Astrocyte (in vitro differentiated cells and primary cell): ENCODE measurements at regions not wholly inside any gene's neighbourhood (a gene's known extent, or its start where the extent isn't known, plus 50 kb on each side); places are given as distances from the start of the nearest gene placed in this dataset.

Source experiments
- DNase-seq: peaks from one replicate; pipeline ENCODE4 v3.0.0-alpha.2; 2010; ENCODE audit warnings: low read depth
- FAIRE-seq: peaks from 2 replicates; lab custom pipeline; 2011; peaks lifted over from hg19 to GRCh38; lab: Jason Lieb, UNC
- H2AFZ ChIP-seq: 2 replicates; pipeline ENCODE4 v1.6.0; 2012; ENCODE audit warnings: low read depth, low read length, inconsistent platforms
- H3K27ac ChIP-seq: 2 replicates; pipeline ENCODE4 v1.5.1; 2011; ENCODE audit warnings: low read depth, low read length, inconsistent platforms
- H3K27me3 ChIP-seq: 2 replicates; pipeline ENCODE4 v1.6.0; 2011; ENCODE audit warnings: low read length, inconsistent platforms; ENCODE audit not compliant: insufficient read depth
- H3K36me3 ChIP-seq: 2 replicates; pipeline ENCODE4 v1.5.1; 2011; ENCODE audit warnings: low read length, inconsistent platforms; ENCODE audit not compliant: insufficient read depth
- H3K4me1 ChIP-seq: 2 replicates; pipeline ENCODE4 v1.5.1; 2011; ENCODE audit warnings: low read length, inconsistent platforms; ENCODE audit not compliant: insufficient read depth
- H3K4me2 ChIP-seq: 2 replicates; pipeline ENCODE4 v1.6.0; 2012; ENCODE audit warnings: low read length, inconsistent platforms
- H3K4me3 ChIP-seq: 2 replicates; pipeline ENCODE4 v1.5.1; 2011; ENCODE audit warnings: low read depth, mild to moderate bottlenecking, low read length, inconsistent platforms; ENCODE audit not compliant: insufficient read depth
- H3K79me2 ChIP-seq: 2 replicates; pipeline ENCODE4 v1.6.0; 2012; ENCODE audit warnings: mild to moderate bottlenecking, low read length, inconsistent platforms; ENCODE audit not compliant: insufficient read depth
- H3K9ac ChIP-seq: 2 replicates; pipeline ENCODE4 v1.6.0; 2012; ENCODE audit warnings: mild to moderate bottlenecking, low read length, inconsistent platforms
- H3K9me3 ChIP-seq: 2 replicates; pipeline ENCODE4 v1.5.1; 2012; ENCODE audit warnings: low read depth, mild to moderate bottlenecking, low read length, inconsistent platforms; ENCODE audit not compliant: insufficient read depth
- H4K20me1 ChIP-seq: 2 replicates; pipeline ENCODE4 v1.6.0; 2012; ENCODE audit warnings: low read length, inconsistent platforms; ENCODE audit not compliant: insufficient read depth
- H3K27ac Mint-ChIP-seq: one replicate; pipeline ENCODE4 v1.8.0; 2021; ENCODE audit warnings: mild to moderate bottlenecking, mixed read lengths; ENCODE audit not compliant: unreplicated experiment
- H3K27me3 Mint-ChIP-seq: one replicate; pipeline ENCODE4 v1.8.0; 2021; ENCODE audit warnings: low read depth, mixed read lengths; ENCODE audit not compliant: unreplicated experiment
- H3K36me3 Mint-ChIP-seq: one replicate; pipeline ENCODE4 v1.8.0; 2021; ENCODE audit warnings: low read depth, mixed read lengths; ENCODE audit not compliant: unreplicated experiment
- H3K4me1 Mint-ChIP-seq: one replicate; pipeline ENCODE4 v1.8.0; 2021; ENCODE audit warnings: low read depth, mixed read lengths; ENCODE audit not compliant: unreplicated experiment
- H3K4me3 Mint-ChIP-seq: one replicate; pipeline ENCODE4 v1.8.0; 2021; ENCODE audit warnings: mild to moderate bottlenecking, moderate library complexity, mixed read lengths; ENCODE audit not compliant: unreplicated experiment
- H3K9me3 Mint-ChIP-seq: one replicate; pipeline ENCODE4 v1.8.0; 2021; ENCODE audit warnings: mild to moderate bottlenecking, mixed read lengths; ENCODE audit not compliant: unreplicated experiment
- EZH2 ChIP-seq: IDR thresholded peaks from 2 replicates; pipeline ENCODE4 v1.6.1; 2012; ENCODE audit warnings: mild to moderate bottlenecking, low read length, inconsistent platforms; ENCODE audit not compliant: insufficient read depth
- TF ChIP-seq, protein P1 (sequence below): IDR thresholded peaks from 2 replicates; pipeline ENCODE4 v1.5.1; 2011; ENCODE audit warnings: low read depth, mild to moderate bottlenecking, inconsistent platforms, low read length, moderate library complexity; ENCODE audit not compliant: insufficient read depth

- H3K9me3 ChIP-seq, result no peaks in the 10 kb centered on the region
Observed at GRCh38 chr5:164728733-164729132, 1223.3 kb downstream of the MAT2B start.

DNA sequence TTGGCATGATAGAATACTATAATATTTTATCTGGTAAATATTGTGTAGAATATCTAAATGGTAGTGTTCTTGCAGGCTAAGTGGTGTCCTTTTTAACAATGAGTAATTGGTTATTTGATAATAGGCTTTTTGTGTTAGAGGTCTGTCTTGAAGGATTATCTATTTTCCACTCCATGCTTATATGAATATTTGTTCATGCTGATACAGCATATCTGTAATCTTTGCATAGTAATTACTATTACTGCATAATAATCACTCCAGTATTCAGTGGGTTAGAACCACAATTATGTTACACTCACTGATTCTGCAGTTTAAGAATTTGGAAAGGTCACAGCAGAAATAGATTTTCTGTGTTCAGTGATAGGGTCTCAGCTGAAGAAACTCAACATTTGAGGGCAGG lies 1229.9 kb downstream of the MAT2B start:
- Mint-ChIP-seq H3K4me1 (no peaks in the 10 kb centered on the region), H3K27ac (no peak overlapping the region), H3K36me3 (no peaks in the 10 kb centered on the region), H3K4me3 (no peak overlapping the region), H3K9me3 (peaks cover 2% of the 10 kb centered on the region), H3K27me3 (no peaks in the 10 kb centered on the region)
- DNase-seq (no peak), FAIRE-seq (no peak)
- no peak overlapping the region for H3K4me2 ChIP-seq
- no peaks in the 10 kb centered on the region for H3K27me3 ChIP-seq
- no peaks in the 10 kb centered on the region for H3K9me3 ChIP-seq
- no peak for TF ChIP-seq EZH2
- TF ChIP-seq, protein P1, sequence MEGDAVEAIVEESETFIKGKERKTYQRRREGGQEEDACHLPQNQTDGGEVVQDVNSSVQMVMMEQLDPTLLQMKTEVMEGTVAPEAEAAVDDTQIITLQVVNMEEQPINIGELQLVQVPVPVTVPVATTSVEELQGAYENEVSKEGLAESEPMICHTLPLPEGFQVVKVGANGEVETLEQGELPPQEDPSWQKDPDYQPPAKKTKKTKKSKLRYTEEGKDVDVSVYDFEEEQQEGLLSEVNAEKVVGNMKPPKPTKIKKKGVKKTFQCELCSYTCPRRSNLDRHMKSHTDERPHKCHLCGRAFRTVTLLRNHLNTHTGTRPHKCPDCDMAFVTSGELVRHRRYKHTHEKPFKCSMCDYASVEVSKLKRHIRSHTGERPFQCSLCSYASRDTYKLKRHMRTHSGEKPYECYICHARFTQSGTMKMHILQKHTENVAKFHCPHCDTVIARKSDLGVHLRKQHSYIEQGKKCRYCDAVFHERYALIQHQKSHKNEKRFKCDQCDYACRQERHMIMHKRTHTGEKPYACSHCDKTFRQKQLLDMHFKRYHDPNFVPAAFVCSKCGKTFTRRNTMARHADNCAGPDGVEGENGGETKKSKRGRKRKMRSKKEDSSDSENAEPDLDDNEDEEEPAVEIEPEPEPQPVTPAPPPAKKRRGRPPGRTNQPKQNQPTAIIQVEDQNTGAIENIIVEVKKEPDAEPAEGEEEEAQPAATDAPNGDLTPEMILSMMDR, result no peak
- H3K9ac ChIP-seq, result no peak overlapping the region
- H3K4me1 ChIP-seq, result no peaks in the 10 kb centered on the region
- no peaks in the 10 kb centered on the region for H3K36me3 ChIP-seq
- H2AFZ ChIP-seq, result no peak overlapping the region
- no peaks in the 10 kb centered on the region for H4K20me1 ChIP-seq
- no peaks in the 10 kb centered on the region for H3K79me2 ChIP-seq
- no peak overlapping the region for H3K4me3 ChIP-seq
- no peak overlapping the region for H3K27ac ChIP-seq

More at GRCh38 chr5:164728733-164729132, 1223.3 kb downstream of the MAT2B start:
- no peaks in the 10 kb centered on the region for H3K36me3 ChIP-seq
- Mint-ChIP-seq H3K36me3 (no peaks in the 10 kb centered on the region), H3K4me3 (no peak overlapping the region), H3K27ac (no peak overlapping the region), H3K4me1 (no peaks in the 10 kb centered on the region), H3K27me3 (no peaks in the 10 kb centered on the region), H3K9me3 (no peaks in the 10 kb centered on the region)
- H3K79me2 ChIP-seq, result no peaks in the 10 kb centered on the region
- no peak overlapping the region for H3K4me3 ChIP-seq
- no peaks in the 10 kb centered on the region for H3K27me3 ChIP-seq
- H3K27ac ChIP-seq, result no peak overlapping the region
- TF ChIP-seq EZH2, result no peak
- TF ChIP-seq, protein P1, result no peak
- no peaks in the 10 kb centered on the region for H3K4me1 ChIP-seq
- H3K9ac ChIP-seq, result no peak overlapping the region
- no peak overlapping the region for H2AFZ ChIP-seq
- FAIRE-seq, result no peak
- DNase-seq, result no peak
- H4K20me1 ChIP-seq, result no peaks in the 10 kb centered on the region
- H3K4me2 ChIP-seq, result no peak overlapping the region

GRCh38 chr5:164741376-164741775 lies 1236.0 kb downstream of the MAT2B start:
- H3K9me3 Mint-ChIP-seq, result peaks cover 2% of the 10 kb centered on the region
- no peak overlapping the region for H3K4me3 Mint-ChIP-seq
- Histone ChIP-seq H3K4me1 (no peaks in the 10 kb centered on the region), H3K27me3 (no peaks in the 10 kb centered on the region), H4K20me1 (no peaks in the 10 kb centered on the region), H3K9me3 (no peaks in the 10 kb centered on the region), H3K4me2 (no peak overlapping the region), H3K36me3 (no peaks in the 10 kb centered on the region), H2AFZ (no peak overlapping the region), H3K79me2 (no peaks in the 10 kb centered on the region), H3K4me3 (no peak overlapping the region), H3K27ac (no peak overlapping the region), H3K9ac (no peak overlapping the region)
- FAIRE-seq (no peak), DNase-seq (no peak)
- no peaks in the 10 kb centered on the region for H3K36me3 Mint-ChIP-seq
- H3K27ac Mint-ChIP-seq, result no peak overlapping the region
- no peak for TF ChIP-seq EZH2
- TF ChIP-seq, protein P1, result no peak
- no peaks in the 10 kb centered on the region for H3K4me1 Mint-ChIP-seq
- H3K27me3 Mint-ChIP-seq, result no peaks in the 10 kb centered on the region
